GM12892 (cell line): ENCODE measurements at regions not wholly inside any gene's neighbourhood (a gene's known extent, or its start where the extent isn't known, plus 50 kb on each side); places are given as distances from the start of the nearest gene placed in this dataset.

ENCODE experiments used
- POLR2A ChIP-seq: IDR thresholded peaks from 2 replicates; pipeline ENCODE4 v1.6.1; 2011; ENCODE audit warnings: low read depth, low read length, control low read depth
- POLR2AphosphoS5 ChIP-seq: IDR thresholded peaks from 2 replicates; pipeline ENCODE4 v1.6.1; 2011; ENCODE audit warnings: low read depth, low read length, control low read depth

DNA sequence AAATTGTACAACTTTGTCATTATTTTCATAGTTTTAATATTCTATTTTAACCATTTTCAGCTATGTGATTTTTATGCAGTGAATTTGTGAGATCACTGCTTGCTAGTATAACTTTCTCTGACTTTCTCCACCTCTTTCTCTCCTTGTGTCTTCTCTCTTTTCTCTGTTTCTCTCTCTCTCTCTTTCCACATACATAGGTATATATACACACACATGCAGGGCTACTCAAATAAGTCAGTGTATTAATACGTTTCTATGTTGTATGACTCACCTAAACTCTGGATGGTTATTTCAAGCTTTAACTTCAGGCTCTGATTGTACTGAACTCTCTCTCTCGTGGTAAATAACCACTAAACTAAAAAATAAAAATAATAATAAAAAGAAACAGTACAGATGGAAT, 1389.3 kb upstream of the ALCAM start:
- TF ChIP-seq POLR2A: no peak
- no peak for TF ChIP-seq POLR2AphosphoS5
